Thoracic aorta (tissue), 2 donors: ENCODE measurements at regions not wholly inside any gene's neighbourhood (a gene's known extent, or its start where the extent isn't known, plus 50 kb on each side); places are given as distances from the start of the nearest gene placed in this dataset.

Source experiments
- ATAC-seq: fragments of 150-250 bp; one replicate; pipeline ENCODE4 v1.8.0; 2017; ENCODE audit warnings: low read depth; ENCODE audit not compliant: insufficient number of reproducible peaks, low FRiP score
- DNase-seq: peaks from one replicate; pipeline ENCODE4 v3.0.0-alpha.2; 2020; ENCODE audit warnings: low spot score
- H3K27ac ChIP-seq, 2 donors: fragments of 200-600 bp; sonication (generic); 1 replicate in 1 of 2; 2 replicates in 1 of 2; pipeline ENCODE4 v1.5.1; 2016; ENCODE audit warnings: mild to moderate bottlenecking in 2 of 2, moderate library complexity in 2 of 2
- H3K27me3 ChIP-seq: fragments of 200-600 bp; sonication (generic); replicated peaks from 2 replicates; pipeline ENCODE4 v1.6.0; 2016; ENCODE audit warnings: mild to moderate bottlenecking; ENCODE audit not compliant: insufficient read depth
- H3K36me3 ChIP-seq: fragments of 200-600 bp; sonication (generic); one replicate; pipeline ENCODE4 v1.5.1; 2016
- H3K4me1 ChIP-seq, 2 donors: fragments of 200-600 bp; sonication (generic); 1 replicate in 1 of 2; 2 replicates in 1 of 2; pipeline versions ENCODE4 v1.5.1 to v1.6.0; 2016; ENCODE audit warnings: low read depth in 2 of 2, mild to moderate bottlenecking in 1 of 2; ENCODE audit not compliant: control insufficient read depth in 1 of 2
- H3K4me3 ChIP-seq: fragments of 200-600 bp; sonication (generic); 2 replicates; pipeline ENCODE4 v1.5.1; 2016; ENCODE audit warnings: mild to moderate bottlenecking
- H3K9me3 ChIP-seq: fragments of 200-600 bp; sonication (generic); 2 replicates; pipeline ENCODE4 v1.5.1; 2016
- TF ChIP-seq, protein P1 (sequence below): fragments of 200-600 bp; sonication (generic); IDR thresholded peaks from one replicate; pipeline ENCODE4 v1.5.1; 2019; ENCODE audit warnings: antibody characterized with exemption

- no peaks in the 10 kb centered on the region for H3K9me3 ChIP-seq
- TF ChIP-seq, protein P1, sequence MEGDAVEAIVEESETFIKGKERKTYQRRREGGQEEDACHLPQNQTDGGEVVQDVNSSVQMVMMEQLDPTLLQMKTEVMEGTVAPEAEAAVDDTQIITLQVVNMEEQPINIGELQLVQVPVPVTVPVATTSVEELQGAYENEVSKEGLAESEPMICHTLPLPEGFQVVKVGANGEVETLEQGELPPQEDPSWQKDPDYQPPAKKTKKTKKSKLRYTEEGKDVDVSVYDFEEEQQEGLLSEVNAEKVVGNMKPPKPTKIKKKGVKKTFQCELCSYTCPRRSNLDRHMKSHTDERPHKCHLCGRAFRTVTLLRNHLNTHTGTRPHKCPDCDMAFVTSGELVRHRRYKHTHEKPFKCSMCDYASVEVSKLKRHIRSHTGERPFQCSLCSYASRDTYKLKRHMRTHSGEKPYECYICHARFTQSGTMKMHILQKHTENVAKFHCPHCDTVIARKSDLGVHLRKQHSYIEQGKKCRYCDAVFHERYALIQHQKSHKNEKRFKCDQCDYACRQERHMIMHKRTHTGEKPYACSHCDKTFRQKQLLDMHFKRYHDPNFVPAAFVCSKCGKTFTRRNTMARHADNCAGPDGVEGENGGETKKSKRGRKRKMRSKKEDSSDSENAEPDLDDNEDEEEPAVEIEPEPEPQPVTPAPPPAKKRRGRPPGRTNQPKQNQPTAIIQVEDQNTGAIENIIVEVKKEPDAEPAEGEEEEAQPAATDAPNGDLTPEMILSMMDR = no peak
- ATAC-seq (no peak), DNase-seq (no peak)
- no peaks in the 10 kb centered on the region for H3K27me3 ChIP-seq
- H3K4me1 ChIP-seq = no peaks in the 10 kb centered on the region
- H3K36me3 ChIP-seq = no peaks in the 10 kb centered on the region
- no peak overlapping the region for H3K4me3 ChIP-seq
- H3K27ac ChIP-seq = no peak overlapping the region
These were observed 308.9 kb upstream of the RUNX1 start for GRCh38 chr21:35358008-35358407.

- H3K36me3 ChIP-seq = no peaks in the 10 kb centered on the region
- no peaks in the 10 kb centered on the region for H3K9me3 ChIP-seq
- no peak overlapping the region for H3K4me3 ChIP-seq
- DNase-seq = no peak
- TF ChIP-seq, protein P1 = no peak
- no peak overlapping the region for H3K27ac ChIP-seq
- no peaks in the 10 kb centered on the region for H3K4me1 ChIP-seq
- no peaks in the 10 kb centered on the region for H3K27me3 ChIP-seq
- ATAC-seq = no peak
These were observed 308.1 kb upstream of the RUNX1 start for GRCh38 chr21:35357041-35357780.

DNA sequence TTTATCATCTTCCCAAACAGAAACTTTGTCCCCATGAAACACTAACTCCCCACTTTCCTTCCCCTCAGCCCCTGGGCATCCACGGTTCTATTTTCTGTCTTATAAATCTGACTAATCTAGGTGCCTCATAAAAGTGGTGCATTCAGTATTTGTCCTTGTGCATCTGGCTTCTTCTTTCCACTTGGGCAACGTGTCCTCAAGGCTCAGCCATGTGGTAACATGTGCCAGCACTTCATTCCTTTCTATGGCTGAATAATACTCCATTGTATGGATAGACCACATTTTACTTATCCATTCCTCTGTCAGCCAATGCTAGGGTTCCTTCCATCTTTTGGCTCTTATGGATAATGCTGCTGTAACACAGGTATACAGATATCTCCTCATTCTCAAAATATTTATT, 305.0 kb upstream of the RUNX1 start:
- ATAC-seq = no peak
- Histone ChIP-seq H3K9me3 (no peaks in the 10 kb centered on the region), H3K4me1 (peaks cover 0 to 10% of the 10 kb centered on the region in 2 donors), H3K27me3 (no peaks in the 10 kb centered on the region), H3K4me3 (no peak overlapping the region), H3K36me3 (no peaks in the 10 kb centered on the region), H3K27ac (no peak overlapping the region)
- TF ChIP-seq, protein P1 = no peak
- DNase-seq = no peak

- Histone ChIP-seq H3K4me1 (peaks cover 0 to 12% of the 10 kb centered on the region in 2 donors), H3K4me3 (no peak overlapping the region), H3K27me3 (no peaks in the 10 kb centered on the region), H3K36me3 (no peaks in the 10 kb centered on the region), H3K9me3 (no peaks in the 10 kb centered on the region), H3K27ac (no peak overlapping the region)
- ATAC-seq (no peak), DNase-seq (no peak)
- TF ChIP-seq, protein P1 = no peak
These were observed 303.7 kb upstream of the RUNX1 start for GRCh38 chr21:35352793-35353192.

DNA sequence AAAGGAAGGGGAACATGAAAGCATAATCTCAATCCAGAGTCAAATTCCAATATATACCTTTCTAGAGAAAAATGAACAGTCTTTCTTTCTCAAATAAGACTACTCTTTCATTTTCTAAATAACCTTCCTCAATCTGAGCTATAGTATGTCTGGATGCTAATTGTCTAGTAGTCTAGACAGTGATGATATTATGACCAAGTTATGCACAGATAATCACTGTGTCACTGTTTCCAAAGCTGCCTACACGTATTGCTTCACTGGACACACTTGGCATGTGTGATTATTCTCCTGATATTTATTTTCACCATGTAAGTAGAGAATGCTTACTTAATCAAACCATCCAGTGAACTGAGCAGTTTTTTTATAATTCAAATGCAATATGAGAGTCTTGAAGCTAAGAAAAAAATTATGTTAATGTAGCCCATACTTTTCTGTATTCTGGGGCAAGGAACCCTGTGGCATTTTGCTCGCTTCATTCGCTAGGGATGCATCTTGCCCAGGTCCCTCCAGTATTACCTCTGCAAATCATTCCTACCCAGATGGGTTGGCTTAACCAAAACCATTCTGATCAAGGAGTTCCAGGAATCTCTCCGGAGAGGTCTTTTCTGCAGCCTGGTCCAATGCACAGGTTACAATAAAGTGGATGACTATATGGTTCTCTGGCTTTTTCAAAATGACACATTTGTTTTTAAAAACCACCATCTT, 303.1 kb upstream of the RUNX1 start:
- Histone ChIP-seq H3K27ac (no peak overlapping the region), H3K36me3 (no peaks in the 10 kb centered on the region), H3K9me3 (no peaks in the 10 kb centered on the region), H3K27me3 (no peaks in the 10 kb centered on the region), H3K4me3 (no peak overlapping the region), H3K4me1 (peaks cover 0 to 12% of the 10 kb centered on the region in 2 donors)
- ATAC-seq (no peak), DNase-seq (no peak)
- TF ChIP-seq, protein P1 = no peak
